ENCODE measurements at regions not wholly inside any gene's neighbourhood (a gene's known extent, or its start where the extent isn't known, plus 50 kb on each side); places are given as distances from the start of the nearest gene placed in this dataset.

GRCh38 chr5:154697371-154697770 is 57.8 kb upstream of the LARP1 start:
- TF ChIP-seq HDAC2 (IDR thresholded peaks at IDR 0.05; ENCODE audit: borderline replicate concordance in 1 of 2, low read depth in 2 of 2, low read length in 2 of 2) (no peak), CTCF (IDR thresholded peaks at IDR 0.05; ENCODE audit: control extremely low read depth in 1 of 3, insufficient read depth in 1 of 3, low read depth in 1 of 3, low read length in 3 of 3) (no peak), CBX8 (IDR thresholded peaks at IDR 0.05; ENCODE audit: borderline replicate concordance, low read depth, low read length) (no peak)
- H2BK5ac ChIP-seq (ENCODE audit: low read depth, low read length), result no peak overlapping the region; the same call in 1 of the 2 replicates
- ChIA-PET CTCF (ENCODE audit: partially characterized antibody) (interaction anchor here (1.0 to 1.7 kb wide), 3 partner anchors 11 to 15 kb away, joined by 3 to 5 read pairs (median 3); no protein-coding TSS in a partner anchor), POLR2A (ENCODE audit: partially characterized antibody) (interaction anchor here (0.6 to 3.5 kb wide), 4 partner anchors 10 to 240 kb away, joined by 3 to 27 read pairs (median 6); partner anchors contain the start of gene GEMIN5)
- no peak overlapping the region for H2AFZ ChIP-seq (ENCODE audit: low read length)
- no peak overlapping the region for H4K91ac ChIP-seq (replicated peaks; ENCODE audit: insufficient read length, low read length)
- H3K4me1 ChIP-seq (replicated peaks in 1 of 4; ENCODE audit: control insufficient read depth in 3 of 4, insufficient read depth in 4 of 4, low read length in 3 of 4), result peaks cover 6 to 25% (median 16%) of the 10 kb centered on the region in 4 experiments
- 0 out of 2 replicates have a peak overlapping the region, but pooled peaks have one; percentile 17 for H3K18ac ChIP-seq (ENCODE audit: extremely low read depth, low read length)
- H4K8ac ChIP-seq (ENCODE audit: extremely low read depth, insufficient read depth, low read length), result no peak overlapping the region
- no peak overlapping the region for H4K5ac ChIP-seq (ENCODE audit: insufficient read length, low read depth, low read length)
- no peaks in the 10 kb centered on the region for H3K9me3 ChIP-seq (ENCODE audit: insufficient read depth in 2 of 2, low read depth in 1 of 2, low read length in 1 of 2)
- peak overlapping the region; percentile 26 to 30; a peak in 2 of 4 replicates for H3K4me2 ChIP-seq (ENCODE audit: insufficient read depth in 1 of 2, low read depth in 2 of 2, low read length in 2 of 2)
- H3K79me2 ChIP-seq (ENCODE audit: control insufficient read depth in 1 of 2, insufficient read depth in 2 of 2, low read length in 2 of 2), result peaks cover 0 to 17% of the 10 kb centered on the region in 2 experiments; a peak in 2 of 4 replicates
- no peak overlapping the region for H2BK20ac ChIP-seq (ENCODE audit: low read length)
- no peak overlapping the region for H3K9ac ChIP-seq (replicated peaks in 1 of 4; ENCODE audit: extremely low read depth in 1 of 4, low read depth in 3 of 4, low read length in 3 of 4)
- H3K27ac ChIP-seq (ENCODE audit: low read depth, low read length), result 0 out of 2 replicates have a peak overlapping the region, but pooled peaks have one; percentile 33
- no peaks in the 10 kb centered on the region for H4K20me1 ChIP-seq (replicated peaks in 1 of 2; ENCODE audit: control insufficient read depth in 1 of 2, insufficient read depth in 2 of 2, low read length in 2 of 2)
- no peaks in the 10 kb centered on the region for H3K36me3 ChIP-seq (ENCODE audit: control insufficient read depth in 2 of 4, insufficient read depth in 4 of 4, low read length in 3 of 4)
- FAIRE-seq (no peak), DNase-seq (ENCODE audit: low read depth in 1 of 2, low spot score in 2 of 2) (no peak)
- H3K79me1 ChIP-seq (ENCODE audit: low read depth, low read length), result no peaks in the 10 kb centered on the region
- H3K4ac ChIP-seq (replicated peaks; ENCODE audit: insufficient read length, low read depth, low read length), result no peak overlapping the region
- H2AK5ac ChIP-seq (ENCODE audit: low read depth, low read length), result no peak overlapping the region
- peak overlapping the region; percentile 42; the same call in 1 of the 2 replicates for H2BK12ac ChIP-seq (ENCODE audit: low read depth, low read length)
- H3K23me2 ChIP-seq (ENCODE audit: low read depth, low read length), result no peaks in the 10 kb centered on the region
- H3K14ac ChIP-seq (ENCODE audit: insufficient read length), result no peak overlapping the region
- H3K4me3 ChIP-seq (ENCODE audit: extremely low read depth in 1 of 4, insufficient read depth in 2 of 4, low read depth in 3 of 4, low read length in 4 of 4), result peak overlapping the region in 1 of 4 experiments; percentile 6; a peak in 1 of 8 replicates
- H2BK120ac ChIP-seq (replicated peaks; ENCODE audit: low read depth, low read length), result no peak overlapping the region
- H3K27me3 ChIP-seq (replicated peaks in 1 of 4; ENCODE audit: control insufficient read depth in 3 of 4, extremely low read depth in 1 of 4, insufficient read depth in 3 of 4, low read length in 3 of 4), result no peaks in the 10 kb centered on the region
- H3K23ac ChIP-seq (ENCODE audit: insufficient read length), result no peak overlapping the region
- H3K56ac ChIP-seq (replicated peaks; ENCODE audit: insufficient read length, low read depth, low read length), result no peak overlapping the region
- 41% methylated on average over 5 of the region's 5 CpGs; no CpG with 5 or more reads in 1 of the 2 experiments for WGBS, 2 experiments (ENCODE audit: extremely low coverage in 1 of 2, insufficient coverage in 1 of 2, insufficient read length in 1 of 2, insufficient replicate concordance in 2 of 2, low coverage in 1 of 2, low lambda C conversion rate in 2 of 2, missing lambda C conversion rate in 1 of 2)
- H2BK15ac ChIP-seq (ENCODE audit: low read length), result no peak overlapping the region
